Muscle layer of duodenum (tissue), 2 donors: ENCODE measurements at regions not wholly inside any gene's neighbourhood (a gene's known extent, or its start where the extent isn't known, plus 50 kb on each side); places are given as distances from the start of the nearest gene placed in this dataset.

Experiments
- H3K27ac ChIP-seq: one replicate; pipeline ENCODE4 v1.7.0; 2013; ENCODE audit warnings: mild to moderate bottlenecking, low read length
- H3K27me3 ChIP-seq: one replicate; pipeline ENCODE4 v1.7.0; 2013; ENCODE audit warnings: low read depth, mild to moderate bottlenecking, control low read depth, low read length
- H3K36me3 ChIP-seq, 2 donors: one replicate each; pipeline ENCODE4 v1.7.0; 2013; ENCODE audit warnings: low read length in 2 of 2, control low read depth in 1 of 2, mild to moderate bottlenecking in 1 of 2; ENCODE audit not compliant: insufficient read depth in 2 of 2, control insufficient read depth in 1 of 2
- H3K4me1 ChIP-seq, 2 donors: one replicate each; pipeline ENCODE4 v1.7.0; 2013; ENCODE audit warnings: low read length in 2 of 2, mild to moderate bottlenecking in 2 of 2, control low read depth in 1 of 2, moderate library complexity in 1 of 2; ENCODE audit not compliant: insufficient read depth in 2 of 2, control insufficient read depth in 1 of 2
- H3K4me3 ChIP-seq, 2 donors: one replicate each; pipeline ENCODE4 v1.7.0; 2013; ENCODE audit warnings: low read length in 2 of 2, low read depth in 1 of 2, mild to moderate bottlenecking in 1 of 2
- H3K9me3 ChIP-seq, 2 donors: one replicate each; pipeline ENCODE4 v1.7.0; 2013; ENCODE audit warnings: low read length in 2 of 2, control low read depth in 1 of 2, mild to moderate bottlenecking in 1 of 2; ENCODE audit not compliant: control insufficient read depth in 1 of 2
- donor health status: healthy.

GRCh38 chr4:152072906-152073305 lies 312.1 kb upstream of the GATB start:
- Histone ChIP-seq H3K4me3 (no peak overlapping the region), H3K4me1 (no peaks in the 10 kb centered on the region), H3K9me3 (no peaks in the 10 kb centered on the region), H3K36me3 (no peaks in the 10 kb centered on the region), H3K27ac (no peak overlapping the region), H3K27me3 (no peaks in the 10 kb centered on the region)

- H3K27ac ChIP-seq = no peak overlapping the region
- H3K36me3 ChIP-seq = no peaks in the 10 kb centered on the region
- no peaks in the 10 kb centered on the region for H3K4me1 ChIP-seq
- no peak overlapping the region for H3K4me3 ChIP-seq
- H3K9me3 ChIP-seq = no peaks in the 10 kb centered on the region
- no peaks in the 10 kb centered on the region for H3K27me3 ChIP-seq
These were observed 311.2 kb upstream of the GATB start for GRCh38 chr4:152072001-152072485.

- Histone ChIP-seq H3K4me1 (no peaks in the 10 kb centered on the region), H3K27me3 (no peaks in the 10 kb centered on the region), H3K4me3 (no peak overlapping the region), H3K36me3 (no peaks in the 10 kb centered on the region), H3K27ac (no peak overlapping the region), H3K9me3 (no peaks in the 10 kb centered on the region)
These were observed 310.0 kb upstream of the GATB start for GRCh38 chr4:152070854-152071253.

DNA sequence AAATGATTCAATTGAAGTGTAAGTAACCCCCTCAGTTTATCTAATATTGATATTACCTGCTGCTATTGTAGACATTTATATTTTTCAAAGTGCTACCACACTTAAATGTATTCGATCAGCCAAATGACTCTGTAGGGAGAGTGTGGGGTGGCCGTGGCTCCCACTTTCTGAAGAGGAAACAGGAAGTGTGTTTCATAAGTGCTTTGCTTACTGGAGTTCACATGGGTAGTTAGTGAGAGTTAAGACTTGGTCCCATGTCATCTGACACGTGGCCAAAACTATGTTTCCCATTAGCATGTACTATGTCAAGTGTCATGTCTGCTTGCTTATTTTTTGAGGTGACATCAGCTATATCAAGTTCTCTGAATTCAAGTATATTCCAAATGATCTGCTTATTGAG lies 308.1 kb upstream of the GATB start:
- H3K4me1 ChIP-seq = peaks cover 0 to 5% of the 10 kb centered on the region in 2 donors
- H3K36me3 ChIP-seq = no peaks in the 10 kb centered on the region
- no peaks in the 10 kb centered on the region for H3K9me3 ChIP-seq
- H3K27me3 ChIP-seq = no peaks in the 10 kb centered on the region
- no peak overlapping the region for H3K27ac ChIP-seq
- no peak overlapping the region for H3K4me3 ChIP-seq

DNA sequence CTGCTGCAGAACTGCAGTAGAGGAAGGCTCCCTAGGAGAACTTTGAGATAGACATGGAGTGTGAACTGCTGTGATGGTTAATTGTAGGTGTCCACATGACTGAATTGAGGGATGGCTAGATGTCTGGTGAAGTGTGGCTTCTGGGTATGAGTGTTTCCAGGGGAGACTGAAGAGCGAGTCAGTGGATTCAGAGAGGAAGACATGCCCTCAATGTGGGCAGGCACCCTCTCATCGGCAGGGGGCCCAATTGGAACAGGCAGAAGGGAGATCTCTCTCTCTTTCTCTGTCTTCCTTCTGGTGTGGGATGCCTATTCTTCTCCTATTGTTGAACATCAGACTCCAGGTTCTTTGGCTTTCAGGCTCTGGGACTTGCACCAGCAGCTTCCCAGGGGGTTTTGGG lies 304.7 kb upstream of the GATB start:
- no peak overlapping the region for H3K4me3 ChIP-seq
- no peaks in the 10 kb centered on the region for H3K9me3 ChIP-seq
- peaks cover 0 to 5% of the 10 kb centered on the region in 2 donors for H3K4me1 ChIP-seq
- H3K36me3 ChIP-seq = no peaks in the 10 kb centered on the region
- H3K27ac ChIP-seq = no peak overlapping the region
- no peaks in the 10 kb centered on the region for H3K27me3 ChIP-seq

- no peaks in the 10 kb centered on the region for H3K27me3 ChIP-seq
- no peak overlapping the region for H3K4me3 ChIP-seq
- no peaks in the 10 kb centered on the region for H3K9me3 ChIP-seq
- peaks cover 0 to 5% of the 10 kb centered on the region in 2 donors for H3K4me1 ChIP-seq
- no peak overlapping the region for H3K27ac ChIP-seq
- H3K36me3 ChIP-seq = no peaks in the 10 kb centered on the region
These were observed 303.9 kb upstream of the GATB start for GRCh38 chr4:152064753-152065152.

DNA sequence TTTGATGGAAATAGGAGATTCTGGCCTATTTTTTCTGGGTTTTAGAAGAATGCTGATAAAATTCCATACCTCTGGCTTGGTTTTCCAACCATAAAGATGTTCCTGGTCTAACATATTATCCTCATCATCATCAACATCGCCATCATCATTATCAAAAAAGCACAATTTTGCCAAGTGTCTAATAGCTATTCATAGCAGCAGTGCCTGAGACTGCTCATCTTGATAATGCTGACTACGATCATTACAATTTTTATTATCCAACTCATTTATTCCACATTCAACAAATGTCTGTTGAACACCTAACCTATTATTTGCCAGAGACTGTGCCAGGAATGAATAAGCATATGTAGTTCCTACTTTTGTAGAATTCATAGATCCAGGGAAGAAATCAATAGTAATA lies 303.5 kb upstream of the GATB start:
- Histone ChIP-seq H3K4me1 (peaks cover 0 to 5% of the 10 kb centered on the region in 2 donors), H3K27ac (no peak overlapping the region), H3K27me3 (no peaks in the 10 kb centered on the region), H3K4me3 (no peak overlapping the region), H3K9me3 (no peaks in the 10 kb centered on the region), H3K36me3 (no peaks in the 10 kb centered on the region)

GRCh38 chr4:152063621-152064240 lies 302.9 kb upstream of the GATB start:
- Histone ChIP-seq H3K27me3 (no peaks in the 10 kb centered on the region), H3K4me3 (no peak overlapping the region), H3K4me1 (peaks cover 0 to 5% of the 10 kb centered on the region in 2 donors), H3K27ac (no peak overlapping the region), H3K36me3 (no peaks in the 10 kb centered on the region), H3K9me3 (no peaks in the 10 kb centered on the region)

DNA sequence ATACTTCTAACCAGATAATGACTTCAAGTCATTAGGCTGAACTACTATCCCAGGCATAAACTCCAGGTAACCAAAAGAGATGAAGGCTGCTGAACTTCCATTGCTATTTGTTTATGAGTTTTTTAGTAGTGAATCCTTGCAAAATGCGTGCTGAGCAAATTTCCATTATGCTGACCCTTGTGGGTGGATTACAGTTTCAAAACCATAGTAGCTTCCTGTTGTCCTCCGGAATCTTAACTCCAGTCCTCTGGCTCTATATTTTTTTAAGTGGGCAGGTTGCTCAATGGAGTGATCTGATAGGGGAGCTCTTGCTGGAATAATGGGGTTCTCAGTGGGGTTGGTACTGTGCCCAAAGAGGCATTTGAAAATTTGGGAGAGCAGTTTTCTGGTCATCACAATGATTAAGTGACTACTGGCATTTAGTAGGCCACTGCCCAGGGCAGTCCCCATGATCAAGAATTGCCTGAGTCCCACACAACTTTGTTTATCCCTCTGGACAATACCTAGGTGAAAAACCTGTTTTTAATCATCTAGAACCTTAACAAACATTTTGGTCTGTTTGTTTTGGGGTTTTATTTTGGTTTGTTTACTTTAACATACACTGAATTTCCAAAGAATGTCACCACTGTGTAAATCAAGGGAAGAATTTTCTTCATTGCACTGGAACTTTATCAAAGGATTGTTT lies 302.3 kb upstream of the GATB start:
- Histone ChIP-seq H3K4me1 (peaks cover 0 to 5% of the 10 kb centered on the region in 2 donors), H3K27ac (no peak overlapping the region), H3K27me3 (no peaks in the 10 kb centered on the region), H3K4me3 (no peak overlapping the region), H3K36me3 (no peaks in the 10 kb centered on the region), H3K9me3 (no peaks in the 10 kb centered on the region)

DNA sequence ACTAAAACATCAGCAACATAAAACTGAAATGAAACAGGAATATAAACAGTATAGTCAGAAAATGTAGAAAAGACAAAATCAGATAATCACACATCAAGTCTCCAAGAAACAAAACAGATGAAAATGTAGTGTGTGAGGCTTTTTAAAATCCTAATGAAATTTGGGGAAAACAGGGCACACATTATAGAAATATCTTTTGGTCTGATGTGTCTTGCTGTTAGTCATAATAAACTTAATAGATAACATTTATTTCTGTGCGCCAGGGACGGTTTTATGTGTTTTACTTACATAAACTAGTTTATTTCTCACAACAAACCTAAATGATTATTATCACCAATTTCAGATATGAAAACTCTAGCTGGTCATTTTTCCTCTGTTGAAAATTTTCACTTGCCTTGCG lies 293.9 kb upstream of the GATB start:
- H3K9me3 ChIP-seq = peaks cover 0 to 7% of the 10 kb centered on the region in 2 donors
- H3K4me3 ChIP-seq = no peak overlapping the region
- no peaks in the 10 kb centered on the region for H3K36me3 ChIP-seq
- no peaks in the 10 kb centered on the region for H3K27me3 ChIP-seq
- H3K27ac ChIP-seq = no peak overlapping the region
- peaks cover 0 to 3% of the 10 kb centered on the region in 2 donors for H3K4me1 ChIP-seq

- Histone ChIP-seq H3K4me1 (peaks cover 0 to 3% of the 10 kb centered on the region in 2 donors), H3K4me3 (no peak overlapping the region), H3K36me3 (no peaks in the 10 kb centered on the region), H3K27ac (no peak overlapping the region), H3K9me3 (peaks cover 0 to 5% of the 10 kb centered on the region in 2 donors), H3K27me3 (no peaks in the 10 kb centered on the region)
These were observed 291.7 kb upstream of the GATB start for GRCh38 chr4:152052451-152053057.
